ENCODE measurements at regions not wholly inside any gene's neighbourhood (a gene's known extent, or its start where the extent isn't known, plus 50 kb on each side); places are given as distances from the start of the nearest gene placed in this dataset.
"Not testable (repeated sequence)": the region's sequence is repeated elsewhere in the genome, so short reads cannot be mapped to it uniquely, and the experiment has no call there.

GRCh38 chr3:165653130-165653778 is 184.0 kb downstream of the BCHE start:
- Histone ChIP-seq H3K79me2 (ENCODE audit: insufficient read depth, low read length) (no peaks in the 10 kb centered on the region), H3K4me3 (replicated peaks in 1 of 3; ENCODE audit: insufficient read depth in 1 of 3, low read depth in 2 of 3, low read length in 3 of 3) (no peak overlapping the region), H4K20me1 (ENCODE audit: insufficient read depth, low read length) (no peaks in the 10 kb centered on the region), H3K36me3 (replicated peaks in 1 of 2; ENCODE audit: control insufficient read depth in 1 of 2, insufficient read depth in 2 of 2, low read length in 2 of 2) (no peaks in the 10 kb centered on the region), H3K27ac (ENCODE audit: extremely low read length, insufficient read depth, low read length) (no peak overlapping the region), H2AFZ (ENCODE audit: low read length) (no peak overlapping the region), H3K4me1 (ENCODE audit: insufficient read depth, low read length) (no peaks in the 10 kb centered on the region), H3K9me3 (ENCODE audit: low read length) (no peaks in the 10 kb centered on the region; the same call in 1 of the 2 replicates), H3K27me3 (ENCODE audit: control insufficient read depth in 1 of 2, insufficient read depth in 2 of 2, low read length in 2 of 2) (no peaks in the 10 kb centered on the region; a peak in 1 of 5 replicates), H3K9ac (ENCODE audit: insufficient read depth, low read depth, low read length) (no peak overlapping the region), H3K4me2 (ENCODE audit: low read depth, low read length) (no peak overlapping the region)
- DNase-seq (ENCODE audit: low spot score) (no peak), FAIRE-seq (no peak), ATAC-seq (no peak)
- TF ChIP-seq ZNF383 (CRISPR knock-in tag; IDR thresholded peaks at IDR 0.05; ENCODE audit: borderline replicate concordance) (no peak), ATAD3A (CRISPR knock-in tag; IDR thresholded peaks at IDR 0.05) (no peak), THAP8 (CRISPR knock-in tag; IDR thresholded peaks at IDR 0.05; ENCODE audit: borderline replicate concordance) (no peak), ZSCAN12 (CRISPR knock-in tag; IDR thresholded peaks at IDR 0.05) (no peak), ZNF205 (CRISPR knock-in tag; IDR thresholded peaks at IDR 0.05) (no peak)
- WGBS (ENCODE audit: low lambda C conversion rate) = 0% methylated on average over 1 of the region's 1 CpG
- BruUV-seq (replicated peaks) = no TSS peak
- in situ Hi-C loops (cut with HindIII; ENCODE audit: extremely low pct_ligation_motif_present, low pct_unique_long_range_greater_than_20kb) (no loop called here), intact Hi-C loops (cut with micrococcal nuclease; ENCODE audit: unreplicated experiment) (no loop called here)
- ChIA-PET POLR2A (no interaction called here), CTCF (ENCODE audit: low intra/inter-chr PET ratio, low total read pairs) (no interaction called here)

- H3K79me2 ChIP-seq (ENCODE audit: insufficient read depth, low read length); H3K27ac ChIP-seq (ENCODE audit: extremely low read length, insufficient read depth, low read length); FAIRE-seq; POLR2A ChIA-PET; ATAC-seq; H3K4me3 ChIP-seq (replicated peaks in 1 of 3; ENCODE audit: insufficient read depth in 1 of 3, low read depth in 2 of 3, low read length in 3 of 3); DNase-seq (ENCODE audit: low spot score); BruUV-seq (replicated peaks); H4K20me1 ChIP-seq (ENCODE audit: insufficient read depth, low read length); intact Hi-C loops (cut with micrococcal nuclease; ENCODE audit: unreplicated experiment); H3K4me2 ChIP-seq (ENCODE audit: low read depth, low read length); H3K9me3 ChIP-seq (ENCODE audit: low read length); H3K27me3 ChIP-seq (ENCODE audit: control insufficient read depth in 1 of 2, insufficient read depth in 2 of 2, low read length in 2 of 2); H3K9ac ChIP-seq (ENCODE audit: insufficient read depth, low read depth, low read length); CTCF ChIA-PET (ENCODE audit: low intra/inter-chr PET ratio, low total read pairs); H3K36me3 ChIP-seq (replicated peaks in 1 of 2; ENCODE audit: control insufficient read depth in 1 of 2, insufficient read depth in 2 of 2, low read length in 2 of 2); in situ Hi-C loops (cut with HindIII; ENCODE audit: extremely low pct_ligation_motif_present, low pct_unique_long_range_greater_than_20kb); H2AFZ ChIP-seq (ENCODE audit: low read length); H3K4me1 ChIP-seq (ENCODE audit: insufficient read depth, low read length): not testable (repeated sequence)
- no CpG with 5 or more reads among the region's 30 CpGs for WGBS (ENCODE audit: low lambda C conversion rate)
Measured at GRCh38 chr3:165649282-165649681, 187.9 kb downstream of the BCHE start.
